Liver (tissue), 3 donors: ENCODE measurements at regions not wholly inside any gene's neighbourhood (a gene's known extent, or its start where the extent isn't known, plus 50 kb on each side); places are given as distances from the start of the nearest gene placed in this dataset.

Experiments used
- ATF3 ChIP-seq: IDR thresholded peaks from 2 replicates; pipeline ENCODE4 v1.6.1; 2016; ENCODE audit warnings: antibody characterized with exemption
- CTCF ChIP-seq: fragments of 150-350 bp; IDR thresholded peaks from 2 replicates; pipeline ENCODE4 v1.5.1; 2017; ENCODE audit warnings: improper control_type of control experiment, low read depth, low read length; ENCODE audit not compliant: missing input control
- EGR1 ChIP-seq, 2 donors: IDR thresholded peaks; 2 replicates each; pipeline ENCODE4 v1.6.1; 2016 to 2018; ENCODE audit warnings: antibody characterized with exemption in 2 of 2, low read depth in 2 of 2
- GABPA ChIP-seq, 2 donors: IDR thresholded peaks in 1 of 2; conservative IDR thresholded peaks in 1 of 2; 2 replicates each; pipeline ENCODE4 v1.6.1; 2016; ENCODE audit warnings: antibody characterized with exemption in 2 of 2, mild to moderate bottlenecking in 1 of 2, moderate library complexity in 1 of 2
- HNF4A ChIP-seq, 2 donors: conservative IDR thresholded peaks; 2 replicates each; pipeline ENCODE4 v1.6.1; 2016; ENCODE audit warnings: antibody characterized with exemption in 2 of 2, mild to moderate bottlenecking in 2 of 2
- HNF4G ChIP-seq: IDR thresholded peaks from 2 replicates; pipeline ENCODE4 v1.6.1; 2016; ENCODE audit warnings: antibody characterized with exemption
- JUND ChIP-seq, 2 donors: IDR thresholded peaks; 2 replicates each; pipeline ENCODE4 v1.6.1; 2016; ENCODE audit warnings: antibody characterized with exemption in 2 of 2
- RAD21 ChIP-seq, 2 donors: IDR thresholded peaks; 2 replicates each; pipeline ENCODE4 v1.6.1; 2016; ENCODE audit warnings: antibody characterized with exemption in 2 of 2, mild to moderate bottlenecking in 2 of 2
- RXRA ChIP-seq, 2 donors: IDR thresholded peaks; 2 replicates each; pipeline ENCODE4 v1.6.1; 2017 to 2018; ENCODE audit warnings: antibody characterized with exemption in 2 of 2, mild to moderate bottlenecking in 1 of 2
- SP1 ChIP-seq: IDR thresholded peaks from 2 replicates; pipeline ENCODE4 v1.6.1; 2018; ENCODE audit warnings: antibody characterized with exemption, mild to moderate bottlenecking
- TAF1 ChIP-seq: conservative IDR thresholded peaks from 2 replicates; pipeline ENCODE4 v1.6.1; 2016; ENCODE audit warnings: antibody characterized with exemption, mild to moderate bottlenecking
- YY1 ChIP-seq: IDR thresholded peaks from 2 replicates; pipeline ENCODE4 v1.6.1; 2016; ENCODE audit warnings: antibody characterized with exemption, mild to moderate bottlenecking
- TF ChIP-seq, protein P1 (sequence below): IDR thresholded peaks from 2 replicates; pipeline ENCODE4 v1.6.1; 2016; ENCODE audit warnings: antibody characterized with exemption, mild to moderate bottlenecking
- TF ChIP-seq, protein P2 (sequence below): IDR thresholded peaks from 2 replicates; pipeline ENCODE4 v1.6.1; 2016; ENCODE audit warnings: antibody characterized with exemption
- donor health status: healthy.
- donor health status: healthy.

GRCh38 chr9:81037889-81038288, 651.5 kb downstream of the TLE1 start:
- no peak for TF ChIP-seq SP1
- TF ChIP-seq, protein P1, sequence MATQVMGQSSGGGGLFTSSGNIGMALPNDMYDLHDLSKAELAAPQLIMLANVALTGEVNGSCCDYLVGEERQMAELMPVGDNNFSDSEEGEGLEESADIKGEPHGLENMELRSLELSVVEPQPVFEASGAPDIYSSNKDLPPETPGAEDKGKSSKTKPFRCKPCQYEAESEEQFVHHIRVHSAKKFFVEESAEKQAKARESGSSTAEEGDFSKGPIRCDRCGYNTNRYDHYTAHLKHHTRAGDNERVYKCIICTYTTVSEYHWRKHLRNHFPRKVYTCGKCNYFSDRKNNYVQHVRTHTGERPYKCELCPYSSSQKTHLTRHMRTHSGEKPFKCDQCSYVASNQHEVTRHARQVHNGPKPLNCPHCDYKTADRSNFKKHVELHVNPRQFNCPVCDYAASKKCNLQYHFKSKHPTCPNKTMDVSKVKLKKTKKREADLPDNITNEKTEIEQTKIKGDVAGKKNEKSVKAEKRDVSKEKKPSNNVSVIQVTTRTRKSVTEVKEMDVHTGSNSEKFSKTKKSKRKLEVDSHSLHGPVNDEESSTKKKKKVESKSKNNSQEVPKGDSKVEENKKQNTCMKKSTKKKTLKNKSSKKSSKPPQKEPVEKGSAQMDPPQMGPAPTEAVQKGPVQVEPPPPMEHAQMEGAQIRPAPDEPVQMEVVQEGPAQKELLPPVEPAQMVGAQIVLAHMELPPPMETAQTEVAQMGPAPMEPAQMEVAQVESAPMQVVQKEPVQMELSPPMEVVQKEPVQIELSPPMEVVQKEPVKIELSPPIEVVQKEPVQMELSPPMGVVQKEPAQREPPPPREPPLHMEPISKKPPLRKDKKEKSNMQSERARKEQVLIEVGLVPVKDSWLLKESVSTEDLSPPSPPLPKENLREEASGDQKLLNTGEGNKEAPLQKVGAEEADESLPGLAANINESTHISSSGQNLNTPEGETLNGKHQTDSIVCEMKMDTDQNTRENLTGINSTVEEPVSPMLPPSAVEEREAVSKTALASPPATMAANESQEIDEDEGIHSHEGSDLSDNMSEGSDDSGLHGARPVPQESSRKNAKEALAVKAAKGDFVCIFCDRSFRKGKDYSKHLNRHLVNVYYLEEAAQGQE = no peak
- no peak for TF ChIP-seq CTCF
- no peak for TF ChIP-seq GABPA (IDR thresholded peaks at IDR 0.05 in 1 of 2, conservative IDR thresholded peaks at IDR 0.05 in 1 of 2)
- TF ChIP-seq, protein P2, sequence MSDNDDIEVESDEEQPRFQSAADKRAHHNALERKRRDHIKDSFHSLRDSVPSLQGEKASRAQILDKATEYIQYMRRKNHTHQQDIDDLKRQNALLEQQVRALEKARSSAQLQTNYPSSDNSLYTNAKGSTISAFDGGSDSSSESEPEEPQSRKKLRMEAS = no peak
- TF ChIP-seq RAD21 (IDR thresholded peaks at IDR 0.05) = no peak
- TF ChIP-seq HNF4G = no peak
- no peak for TF ChIP-seq TAF1
- no peak for TF ChIP-seq ATF3
- no peak for TF ChIP-seq EGR1 (IDR thresholded peaks at IDR 0.05; ENCODE audit: low read depth in 2 of 2)
- TF ChIP-seq JUND (IDR thresholded peaks at IDR 0.05) = no peak
- no peak for TF ChIP-seq HNF4A (conservative IDR thresholded peaks at IDR 0.05)
- no peak for TF ChIP-seq RXRA (IDR thresholded peaks at IDR 0.05)
- no peak for TF ChIP-seq YY1
